Vagina (tissue), 2 donors: ENCODE measurements at regions not wholly inside any gene's neighbourhood (a gene's known extent, or its start where the extent isn't known, plus 50 kb on each side); places are given as distances from the start of the nearest gene placed in this dataset.
"Not testable (repeated sequence)": the region's sequence is repeated elsewhere in the genome, so short reads cannot be mapped to it uniquely, and the experiment has no call there.

Source experiments
- DNase-seq, 2 donors: peaks; one replicate each; pipeline ENCODE4 v3.0.0-alpha.2; 2017; ENCODE audit errors: extremely low spot score in 2 of 2
- H3K27ac ChIP-seq: fragments of 200-600 bp; sonication (generic); one replicate; pipeline ENCODE4 v1.5.1; 2019
- H3K27me3 ChIP-seq: fragments of 200-600 bp; sonication (generic); one replicate; pipeline ENCODE4 v1.5.1; 2019
- H3K36me3 ChIP-seq, 2 donors: fragments of 200-600 bp; sonication (generic); one replicate each; pipeline ENCODE4 v1.5.1; 2017 to 2019
- H3K4me1 ChIP-seq: fragments of 200-600 bp; sonication (generic); one replicate; pipeline ENCODE4 v1.5.1; 2019
- H3K4me3 ChIP-seq, 2 donors: fragments of 200-600 bp; sonication (generic); 1 replicate in 1 of 2; 2 replicates in 1 of 2; pipeline ENCODE4 v1.5.1; 2016 to 2019
- H3K9me3 ChIP-seq: fragments of 200-600 bp; sonication (generic); one replicate; pipeline ENCODE4 v1.5.1; 2019
- POLR2A ChIP-seq, 2 donors: fragments of 450-650 bp; IDR thresholded peaks; one replicate each; pipeline ENCODE4 v1.6.1; 2017; ENCODE audit warnings: antibody characterized with exemption in 2 of 2, mild to moderate bottlenecking in 2 of 2, moderate library complexity in 2 of 2
- POLR2AphosphoS5 ChIP-seq, 2 donors: sonication (generic); formaldehyde crosslinking; IDR thresholded peaks; one replicate each; pipeline ENCODE4 v1.9.0; 2017; ENCODE audit warnings: antibody characterized with exemption in 2 of 2, mild to moderate bottlenecking in 2 of 2, low read depth in 1 of 2; ENCODE audit not compliant: insufficient read depth in 1 of 2
- intact Hi-C: fragments of 100-400 bp; cut with DNase I; formaldehyde crosslinking; loops from one replicate; pipeline ENCODE4 v1.15.1; 2023
- TF ChIP-seq, protein P1 (sequence below), 3 experiments: fragments of 450-650 bp in 2 of 3; fragments of 200-600 bp in 1 of 3; sonication (generic) in 1 of 3; IDR thresholded peaks; one replicate each; pipeline ENCODE4 v1.5.1; 2017 to 2019; ENCODE audit warnings: antibody characterized with exemption in 3 of 3, mild to moderate bottlenecking in 2 of 3, moderate library complexity in 2 of 3

DNA sequence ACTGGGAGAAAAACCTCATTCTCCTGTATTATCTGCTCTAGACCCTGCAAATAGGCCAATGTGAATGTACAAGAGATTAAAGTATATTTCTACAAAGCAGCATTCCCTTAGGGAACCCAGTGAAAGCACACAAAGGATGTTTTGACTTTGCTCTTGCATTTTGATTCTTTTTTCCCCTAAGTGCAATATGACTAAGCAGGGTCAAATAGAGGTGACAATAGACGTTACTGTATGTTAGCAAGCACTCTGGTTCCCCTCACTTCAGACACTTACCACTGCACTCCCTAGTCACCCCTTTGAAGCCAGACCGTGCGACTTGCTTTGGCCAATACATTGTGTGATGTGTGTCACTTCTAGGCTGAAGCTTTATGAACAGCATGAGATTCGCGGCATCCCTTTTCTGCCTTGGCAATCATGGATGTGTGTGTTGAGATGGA is 209.7 kb downstream of the RHOU start:
- peak; percentile 64 to 77 for DNase-seq
- Histone ChIP-seq H3K9me3 (no peaks in the 10 kb centered on the region), H3K4me1 (peaks cover 4% of the 10 kb centered on the region)

DNA sequence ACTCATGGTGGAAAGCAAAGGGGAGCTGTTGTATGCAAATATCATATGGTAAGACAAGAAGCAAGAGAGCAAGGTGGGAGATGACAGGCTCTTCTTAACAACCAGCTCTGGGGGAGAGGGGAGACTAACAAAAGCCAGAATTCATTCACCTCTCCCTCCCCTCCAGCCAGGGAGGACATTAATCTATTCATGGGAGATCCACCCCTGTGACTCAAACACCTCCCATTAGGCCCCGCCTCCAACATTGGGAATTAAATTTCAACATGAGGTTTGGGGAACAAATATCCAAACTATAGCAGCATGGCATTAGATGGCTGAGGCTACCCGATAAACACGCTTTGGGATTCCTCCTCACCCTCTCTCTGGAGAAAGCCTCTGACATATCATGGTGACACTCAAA is 210.6 kb downstream of the RHOU start:
- Histone ChIP-seq H3K27me3 (no peaks in the 10 kb centered on the region), H3K4me3 (no peak overlapping the region), H3K27ac (no peak overlapping the region), H3K36me3 (no peaks in the 10 kb centered on the region), H3K9me3 (no peaks in the 10 kb centered on the region), H3K4me1 (peaks cover 4% of the 10 kb centered on the region)
- intact Hi-C loops: no loop called here
- TF ChIP-seq POLR2A (IDR thresholded peaks at IDR 0.05) (no peak), POLR2AphosphoS5 (IDR thresholded peaks at IDR 0.05; ENCODE audit: insufficient read depth in 1 of 2, low read depth in 1 of 2) (no peak)
- TF ChIP-seq, protein P1, sequence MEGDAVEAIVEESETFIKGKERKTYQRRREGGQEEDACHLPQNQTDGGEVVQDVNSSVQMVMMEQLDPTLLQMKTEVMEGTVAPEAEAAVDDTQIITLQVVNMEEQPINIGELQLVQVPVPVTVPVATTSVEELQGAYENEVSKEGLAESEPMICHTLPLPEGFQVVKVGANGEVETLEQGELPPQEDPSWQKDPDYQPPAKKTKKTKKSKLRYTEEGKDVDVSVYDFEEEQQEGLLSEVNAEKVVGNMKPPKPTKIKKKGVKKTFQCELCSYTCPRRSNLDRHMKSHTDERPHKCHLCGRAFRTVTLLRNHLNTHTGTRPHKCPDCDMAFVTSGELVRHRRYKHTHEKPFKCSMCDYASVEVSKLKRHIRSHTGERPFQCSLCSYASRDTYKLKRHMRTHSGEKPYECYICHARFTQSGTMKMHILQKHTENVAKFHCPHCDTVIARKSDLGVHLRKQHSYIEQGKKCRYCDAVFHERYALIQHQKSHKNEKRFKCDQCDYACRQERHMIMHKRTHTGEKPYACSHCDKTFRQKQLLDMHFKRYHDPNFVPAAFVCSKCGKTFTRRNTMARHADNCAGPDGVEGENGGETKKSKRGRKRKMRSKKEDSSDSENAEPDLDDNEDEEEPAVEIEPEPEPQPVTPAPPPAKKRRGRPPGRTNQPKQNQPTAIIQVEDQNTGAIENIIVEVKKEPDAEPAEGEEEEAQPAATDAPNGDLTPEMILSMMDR (IDR thresholded peaks at IDR 0.05): no peak
- peak; percentile 34 to 67 for DNase-seq

More for the DNA sequence above, 209.7 kb downstream of the RHOU start:
- intact Hi-C loops: no loop called here
- TF ChIP-seq, protein P1 (IDR thresholded peaks at IDR 0.05): no peak
- TF ChIP-seq POLR2A (IDR thresholded peaks at IDR 0.05) (no peak), POLR2AphosphoS5 (IDR thresholded peaks at IDR 0.05; ENCODE audit: insufficient read depth in 1 of 2, low read depth in 1 of 2) (no peak)
- no peak overlapping the region for H3K4me3 ChIP-seq
- H3K27ac ChIP-seq: no peak overlapping the region
- H3K36me3 ChIP-seq: no peaks in the 10 kb centered on the region
- no peaks in the 10 kb centered on the region for H3K27me3 ChIP-seq

DNA sequence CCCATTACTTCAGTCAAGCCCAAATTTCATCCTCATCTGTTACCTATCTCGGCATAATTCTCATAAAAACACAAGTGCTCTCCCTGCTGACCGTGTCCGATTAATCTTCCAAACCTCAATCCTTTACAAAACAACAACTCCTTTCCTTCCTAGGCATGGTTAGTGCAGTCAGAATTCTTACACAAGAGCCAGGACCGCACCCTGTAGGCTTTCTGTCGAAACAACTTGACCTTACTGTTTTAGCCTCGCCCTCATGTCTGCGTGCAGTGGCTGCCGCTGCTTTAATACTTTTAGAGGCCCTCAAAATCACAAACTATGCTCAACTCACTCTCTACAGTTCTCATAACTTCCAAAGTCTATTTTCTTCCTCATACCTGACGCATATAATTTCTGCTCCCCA is 214.3 kb downstream of the RHOU start:
- DNase-seq, intact Hi-C loops, H3K27me3 ChIP-seq, H3K4me3 ChIP-seq, H3K36me3 ChIP-seq, H3K4me1 ChIP-seq, H3K9me3 ChIP-seq: not testable (repeated sequence)
- peak overlapping the region; percentile 36 for H3K27ac ChIP-seq

DNA sequence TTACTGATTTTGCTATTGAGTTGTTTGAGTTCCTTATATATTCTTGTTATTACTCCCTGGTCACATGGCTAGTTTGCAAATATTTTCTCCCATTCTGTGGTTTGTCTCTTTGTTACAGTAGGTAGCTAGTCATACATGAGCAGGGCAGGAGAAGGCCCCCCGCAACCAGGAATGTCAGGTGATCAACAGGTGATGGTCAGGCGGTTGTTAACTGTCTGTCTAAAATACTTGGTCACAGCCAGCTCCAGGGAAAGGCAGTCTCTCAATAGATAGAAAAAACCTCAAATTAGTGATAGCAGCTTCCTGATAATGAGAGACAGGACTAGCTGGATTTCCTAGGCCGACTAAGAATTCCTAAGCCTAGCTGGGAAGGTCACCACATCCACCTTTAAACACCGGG is 217.9 kb downstream of the RHOU start:
- Histone ChIP-seq H3K36me3 (no peaks in the 10 kb centered on the region), H3K4me1 (peaks cover 4% of the 10 kb centered on the region), H3K27me3 (no peaks in the 10 kb centered on the region), H3K9me3 (no peaks in the 10 kb centered on the region), H3K27ac (no peak overlapping the region), H3K4me3 (no peak overlapping the region)
- DNase-seq: peak; percentile 3 to 20
- no peak for TF ChIP-seq POLR2A (IDR thresholded peaks at IDR 0.05)
- TF ChIP-seq, protein P1 (IDR thresholded peaks at IDR 0.05): no peak
- TF ChIP-seq POLR2AphosphoS5 (IDR thresholded peaks at IDR 0.05; ENCODE audit: insufficient read depth in 1 of 2, low read depth in 1 of 2): no peak
- intact Hi-C loops: no loop called here

DNA sequence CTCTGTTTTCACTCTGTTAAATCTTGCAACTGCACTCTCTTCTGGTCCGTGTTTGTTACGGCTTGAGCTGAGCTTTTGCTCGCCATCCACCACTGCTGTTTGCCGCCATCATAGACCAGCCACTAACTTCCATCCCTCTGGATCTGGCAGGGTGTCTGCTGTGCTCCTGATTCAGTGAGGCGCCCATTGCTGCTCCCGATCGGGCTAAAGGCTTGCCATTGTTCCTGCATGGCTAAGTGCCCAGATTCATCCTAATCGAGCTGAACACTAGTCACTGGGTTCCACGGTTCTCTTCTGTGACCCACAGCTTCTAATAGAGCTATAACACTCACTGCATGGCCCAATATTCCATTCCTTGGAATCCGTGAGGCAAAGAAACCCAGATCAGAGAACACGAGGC is 218.5 kb downstream of the RHOU start:
- H3K9me3 ChIP-seq, H3K27me3 ChIP-seq, H3K4me3 ChIP-seq, H3K4me1 ChIP-seq, H3K36me3 ChIP-seq, intact Hi-C loops, H3K27ac ChIP-seq: not testable (repeated sequence)
- peak; percentile 16 to 31 for DNase-seq

DNA sequence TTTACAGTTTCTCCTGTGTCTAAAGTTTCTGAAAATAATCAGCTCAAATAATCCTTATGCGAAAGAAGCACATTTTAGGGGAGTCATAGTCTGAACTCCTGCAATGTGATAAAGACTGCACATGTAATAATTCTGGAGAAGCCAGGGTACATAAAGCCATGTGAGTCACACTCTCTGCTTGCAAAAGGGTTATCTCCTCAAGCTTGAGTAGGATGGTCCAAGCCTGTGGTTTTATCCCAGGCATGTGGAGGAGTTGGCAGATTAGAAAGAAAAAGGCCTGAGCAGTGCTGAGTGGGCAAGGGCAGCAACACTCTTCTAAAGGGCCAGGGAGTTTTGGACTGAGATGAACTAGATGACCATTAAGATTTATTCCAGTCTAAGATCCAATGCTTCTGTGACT is 220.4 kb downstream of the RHOU start:
- intact Hi-C loops: no loop called here
- no peak for DNase-seq

More for the DNA sequence above, 220.4 kb downstream of the RHOU start:
- Histone ChIP-seq H3K9me3 (no peaks in the 10 kb centered on the region), H3K4me1 (no peaks in the 10 kb centered on the region), H3K36me3 (no peaks in the 10 kb centered on the region), H3K4me3 (no peak overlapping the region), H3K27ac (peak overlapping the region; percentile 9), H3K27me3 (no peaks in the 10 kb centered on the region)
- TF ChIP-seq, protein P1 (IDR thresholded peaks at IDR 0.05): no peak
- TF ChIP-seq POLR2A (IDR thresholded peaks at IDR 0.05): no peak
- TF ChIP-seq POLR2AphosphoS5 (IDR thresholded peaks at IDR 0.05; ENCODE audit: insufficient read depth in 1 of 2, low read depth in 1 of 2): no peak
